NCI-H82 treated with DMSO at 0.1 percent for 48 hours (cell line): ENCODE measurements at regions not wholly inside any gene's neighbourhood (a gene's known extent, or its start where the extent isn't known, plus 50 kb on each side); places are given as distances from the start of the nearest gene placed in this dataset.
"Not testable (repeated sequence)": the region's sequence is repeated elsewhere in the genome, so short reads cannot be mapped to it uniquely, and the experiment has no call there.

Experiments used
- DNase-seq: peaks from one replicate; lab custom pipeline; 2025; ENCODE audit not compliant: unreplicated experiment; lab: John Stamatoyannopoulos, UW

DNA sequence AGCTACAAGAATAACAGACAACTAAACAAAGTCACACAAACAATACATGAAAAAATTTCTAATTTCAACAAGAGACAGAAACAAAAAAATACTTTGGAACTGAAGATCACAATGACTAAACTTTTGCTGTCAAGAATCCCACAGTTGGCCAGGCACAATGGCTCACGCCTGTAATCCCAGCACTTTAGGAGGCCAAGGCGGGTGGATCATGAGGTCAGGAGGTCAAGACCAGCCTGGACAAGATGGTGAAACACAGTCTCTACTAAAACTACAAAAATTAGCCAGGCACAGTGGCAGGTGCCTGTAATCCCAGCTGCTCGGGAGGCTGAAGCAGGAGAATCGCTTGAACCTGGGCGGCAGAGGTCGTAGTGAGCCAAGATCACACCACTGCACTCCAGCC is 861.6 kb downstream of the UQCRFS1 start:
- DNase-seq, result not testable (repeated sequence)

DNA sequence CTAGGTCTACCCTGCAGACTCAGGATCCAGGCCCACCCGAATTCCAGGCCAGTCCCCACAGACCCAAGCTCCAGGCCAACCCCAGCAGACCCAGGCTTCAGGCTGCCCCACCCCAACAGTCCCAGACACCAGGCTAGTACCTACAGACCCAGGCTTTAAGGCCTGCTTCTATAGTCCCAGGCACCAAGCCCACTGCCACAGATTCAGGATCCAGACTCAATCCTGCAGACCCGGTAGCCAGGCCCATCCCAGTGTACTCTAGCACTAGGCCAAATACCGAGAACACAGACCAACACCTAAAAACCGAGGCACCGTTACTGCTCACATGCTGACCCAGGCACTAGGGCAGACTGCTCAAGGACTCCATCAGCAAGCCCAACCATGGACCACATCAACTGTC is 862.3 kb downstream of the UQCRFS1 start:
- DNase-seq, result no peak

DNA sequence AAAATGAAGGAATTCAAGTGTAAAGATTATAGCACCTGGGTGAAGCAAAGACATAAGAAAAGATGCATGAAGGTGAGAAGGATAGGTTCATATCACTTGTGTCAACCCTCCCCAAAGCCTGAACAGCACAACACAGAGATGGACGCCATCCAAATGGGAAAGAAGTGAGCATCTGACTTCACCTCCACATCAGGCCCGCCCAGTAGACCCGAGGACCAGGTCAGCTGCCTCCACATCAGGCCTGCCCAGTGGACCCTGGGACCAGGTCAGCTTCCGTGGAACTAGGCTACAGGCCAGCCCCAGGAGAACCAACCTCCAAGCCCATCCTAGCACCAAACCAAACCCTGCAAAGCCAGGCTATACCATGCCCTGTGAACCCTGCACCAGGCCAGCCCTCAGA is 862.9 kb downstream of the UQCRFS1 start:
- no peak for DNase-seq

DNA sequence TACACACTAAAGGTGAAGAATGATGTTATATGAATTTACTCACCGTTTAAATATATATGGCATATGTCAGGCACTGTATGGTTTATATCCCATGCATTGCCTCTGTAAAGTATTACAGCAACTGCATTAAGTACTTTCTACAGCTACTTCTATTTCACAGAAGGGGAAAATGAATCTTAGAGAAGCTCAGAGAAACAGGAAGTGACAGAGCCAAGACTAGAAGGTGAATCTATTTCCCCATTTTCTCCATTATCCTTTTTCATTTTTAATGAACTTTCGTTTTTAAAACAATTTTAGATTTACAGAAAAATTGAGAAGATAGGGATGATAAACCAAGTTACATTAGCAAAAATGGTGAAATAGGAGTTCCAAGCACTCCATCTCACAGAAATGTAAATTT is 863.3 kb downstream of the UQCRFS1 start:
- DNase-seq, result no peak

DNA sequence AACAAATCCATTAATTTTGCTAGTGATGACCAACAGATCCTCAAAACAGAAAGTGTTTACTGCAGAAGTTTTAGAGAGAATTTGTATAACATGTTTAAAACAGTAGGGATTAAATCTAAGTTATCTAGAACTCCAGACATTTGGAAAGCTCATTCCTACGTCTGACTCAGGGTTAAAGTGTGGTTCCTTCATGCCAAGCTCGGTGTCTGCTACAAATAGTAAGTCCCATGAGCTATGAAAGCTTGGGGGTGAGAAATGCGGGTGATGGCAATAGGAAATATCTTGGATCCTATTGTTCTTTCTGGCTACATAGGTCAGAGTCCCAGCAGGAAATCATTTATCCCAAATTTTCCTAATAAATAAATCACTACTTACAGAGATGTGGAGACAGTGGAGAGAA is 867.1 kb downstream of the UQCRFS1 start:
- DNase-seq, result no peak

DNA sequence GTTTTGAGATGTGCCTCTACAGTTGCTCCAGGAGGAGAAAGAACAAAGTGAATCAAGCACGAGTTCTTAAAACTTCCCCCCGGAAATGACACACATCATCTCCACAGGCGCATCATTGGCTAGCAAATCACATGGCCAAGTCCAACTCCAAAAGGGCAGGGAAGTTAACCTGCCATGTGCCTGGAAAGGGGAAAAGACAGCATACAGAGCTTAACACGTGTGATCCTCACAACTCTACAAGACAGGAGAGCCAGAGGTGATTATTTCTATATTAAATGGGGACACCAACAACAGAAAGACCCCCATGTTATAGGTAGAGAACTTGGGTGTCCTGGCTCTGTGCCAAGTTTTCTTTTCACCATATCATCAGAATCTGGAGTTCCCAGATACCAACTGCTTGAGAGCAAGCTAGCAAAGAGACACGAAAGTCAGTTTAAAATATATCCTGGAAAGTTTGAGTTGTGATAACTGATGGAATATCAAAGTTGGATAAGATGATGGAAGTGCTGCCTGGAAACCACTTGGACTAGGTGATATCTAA is 871.1 kb downstream of the UQCRFS1 start:
- no peak for DNase-seq

DNA sequence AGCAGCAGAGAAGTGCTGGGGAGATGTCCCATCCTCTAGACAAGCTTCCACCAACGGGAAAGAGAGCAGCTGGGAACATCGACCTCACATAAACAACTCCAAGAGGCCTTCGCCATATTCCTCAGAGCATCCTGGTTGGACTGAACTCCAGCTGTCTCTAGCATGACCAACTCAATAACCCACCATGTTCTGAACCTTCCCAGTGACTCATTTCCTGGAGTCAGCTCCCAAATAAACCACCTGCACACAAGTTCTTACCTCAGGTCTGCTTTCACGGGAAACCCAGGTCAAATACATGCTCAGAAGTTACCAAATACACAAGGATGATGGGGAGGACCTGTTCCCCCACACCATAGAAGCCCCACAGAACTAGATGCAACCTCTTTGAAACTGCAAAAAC is 878.5 kb downstream of the UQCRFS1 start:
- DNase-seq, result no peak

DNA sequence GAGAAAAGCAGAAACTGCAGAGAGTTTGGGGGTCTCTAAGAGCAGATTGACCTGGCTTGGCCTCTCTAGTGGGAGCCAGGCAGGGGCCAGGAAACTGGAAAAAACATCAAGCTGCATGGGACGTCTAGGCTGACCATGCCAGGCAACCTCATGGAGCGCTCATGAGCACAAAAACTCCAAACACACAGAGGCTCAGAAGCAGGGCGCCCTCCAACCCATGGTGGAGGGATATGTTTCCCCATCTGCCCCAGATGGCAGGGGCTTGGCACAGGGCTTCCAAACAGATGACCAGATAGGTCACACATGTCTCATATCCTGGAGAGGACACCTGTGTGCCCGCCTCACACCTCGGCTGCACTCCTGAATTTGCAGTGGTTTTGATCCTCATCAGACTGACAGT is 879.0 kb downstream of the UQCRFS1 start:
- no peak for DNase-seq

DNA sequence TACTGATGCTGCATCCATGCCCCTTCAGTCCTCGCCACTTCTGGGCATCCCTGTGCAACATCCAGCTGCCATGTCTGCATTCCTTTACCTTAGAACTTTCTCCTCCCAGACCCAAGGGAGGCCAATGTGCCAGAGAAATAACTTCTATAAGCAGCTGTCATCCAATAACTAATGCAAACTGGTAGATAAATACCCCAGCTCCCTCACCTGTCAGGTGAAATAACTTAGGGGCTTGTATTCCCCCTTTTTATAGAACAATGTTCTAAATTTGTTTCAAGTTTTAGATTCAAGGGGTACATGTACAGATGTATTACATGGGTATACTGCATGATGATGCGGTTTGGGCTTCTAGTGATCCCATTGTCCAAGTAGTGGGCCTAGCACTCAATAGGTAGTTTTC is 880.1 kb downstream of the UQCRFS1 start:
- DNase-seq, result no peak

DNA sequence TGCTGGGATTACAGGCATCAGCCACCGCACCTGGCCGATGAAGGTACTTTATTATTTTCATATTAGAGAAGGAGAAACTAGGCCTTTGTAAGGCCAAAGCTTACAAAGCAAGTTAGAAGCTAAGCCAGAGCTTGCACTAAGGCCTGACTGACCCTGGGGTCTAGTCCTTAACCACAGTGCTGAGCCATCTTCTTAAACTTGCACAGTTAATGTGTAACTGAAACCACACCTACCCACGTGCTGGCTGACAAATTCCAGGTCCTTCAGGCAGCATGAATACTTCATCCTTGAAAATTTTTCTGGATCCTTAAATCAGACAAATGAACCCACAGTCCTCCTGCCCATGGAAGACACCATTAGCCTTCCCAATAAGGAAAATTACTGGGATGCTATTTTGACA is 880.6 kb downstream of the UQCRFS1 start:
- no peak for DNase-seq

DNA sequence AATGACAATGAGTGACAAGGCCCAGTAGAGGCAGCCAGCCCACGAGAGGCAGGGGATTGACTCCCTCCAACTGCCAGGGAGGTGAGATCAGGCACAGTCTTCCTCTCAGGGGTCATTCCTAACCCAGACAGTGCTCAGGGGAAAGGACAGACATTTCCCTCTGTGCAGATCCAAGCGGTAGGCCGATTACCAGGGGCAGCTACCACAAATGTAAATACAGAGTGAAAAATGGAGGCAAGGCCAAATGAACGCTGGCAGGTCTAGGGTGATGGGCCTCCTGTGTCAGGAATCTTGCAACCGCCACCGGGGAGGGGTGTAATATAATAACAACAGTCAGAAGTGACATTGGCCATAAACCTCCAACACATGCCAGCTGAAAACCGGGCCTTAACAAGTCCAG is 881.4 kb downstream of the UQCRFS1 start:
- no peak for DNase-seq

DNA sequence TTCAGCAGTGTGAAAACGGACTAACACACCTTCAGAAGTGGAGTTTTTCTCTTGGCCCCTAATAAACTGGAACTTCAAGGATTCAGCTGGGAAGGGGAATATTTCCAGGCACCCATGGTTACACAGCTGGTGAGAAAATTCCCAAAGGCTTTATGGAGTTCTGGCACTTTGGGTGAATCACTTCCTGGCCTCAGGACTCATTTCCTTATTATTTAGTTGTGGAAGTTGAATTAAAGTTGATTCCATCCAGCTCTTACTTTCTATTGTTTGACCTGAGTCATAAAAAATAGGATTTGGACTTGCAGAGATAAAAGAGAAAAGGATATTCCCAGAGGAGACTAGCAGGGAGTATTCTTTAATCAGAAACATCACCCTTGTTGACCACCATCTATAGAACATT is 882.1 kb downstream of the UQCRFS1 start:
- no peak for DNase-seq

DNA sequence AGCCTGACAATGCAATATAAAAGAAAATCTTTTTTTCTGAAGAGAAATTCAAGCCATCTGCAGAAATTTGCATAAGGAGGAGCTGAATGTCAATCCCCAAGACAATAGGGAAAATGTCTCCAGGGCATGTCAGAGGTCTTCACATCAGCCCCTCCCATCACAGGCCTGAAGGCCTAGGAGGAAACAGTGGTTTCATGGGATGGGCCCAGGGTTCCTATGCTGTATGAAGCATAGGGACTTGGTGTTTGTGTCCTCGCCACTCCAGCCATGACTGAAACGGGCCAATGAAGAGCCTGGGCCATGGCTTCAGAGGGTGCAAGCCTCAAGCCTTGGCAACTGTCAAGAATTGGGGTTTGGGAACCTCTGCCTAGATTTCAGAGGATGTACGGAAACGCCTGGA is 883.5 kb downstream of the UQCRFS1 start:
- no peak for DNase-seq

DNA sequence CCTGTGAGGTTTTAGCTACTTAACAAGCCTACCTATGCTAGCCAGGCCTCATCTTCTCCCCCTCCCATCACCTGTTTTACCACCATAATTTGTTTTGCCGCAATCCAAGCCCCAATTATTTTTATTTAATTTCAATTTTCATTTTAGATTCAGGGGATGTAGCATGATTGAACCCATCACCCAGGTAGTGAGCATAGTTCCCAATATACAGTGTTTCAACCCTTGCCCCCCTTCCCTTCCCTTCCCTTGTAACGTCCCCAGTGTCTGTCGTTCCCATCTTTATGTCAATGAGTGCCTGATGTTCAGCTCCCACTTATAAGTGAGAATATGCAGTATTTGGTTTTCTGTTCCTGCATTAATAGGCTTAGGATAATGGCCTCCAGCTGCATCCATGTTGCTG is 885.0 kb downstream of the UQCRFS1 start:
- DNase-seq, result no peak

DNA sequence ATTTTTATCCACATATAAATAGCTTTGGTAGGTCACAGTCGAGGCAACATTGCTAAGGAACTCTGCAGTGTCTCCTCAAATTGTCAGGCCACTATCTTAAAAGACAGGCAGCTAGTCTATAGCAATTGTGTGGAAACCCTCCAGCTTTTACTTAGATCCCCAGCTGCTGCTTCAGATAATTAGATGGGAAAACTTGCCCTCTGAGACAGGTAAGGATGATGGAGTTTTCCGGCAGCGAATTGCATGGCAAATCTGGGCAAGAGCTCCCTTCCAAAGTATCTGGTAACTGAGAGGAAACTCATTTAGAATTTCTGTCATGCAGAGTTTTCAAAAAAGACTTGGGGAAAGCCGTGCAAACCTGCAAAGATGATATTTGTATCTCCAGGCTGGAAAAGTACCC is 886.2 kb downstream of the UQCRFS1 start:
- no peak for DNase-seq

DNA sequence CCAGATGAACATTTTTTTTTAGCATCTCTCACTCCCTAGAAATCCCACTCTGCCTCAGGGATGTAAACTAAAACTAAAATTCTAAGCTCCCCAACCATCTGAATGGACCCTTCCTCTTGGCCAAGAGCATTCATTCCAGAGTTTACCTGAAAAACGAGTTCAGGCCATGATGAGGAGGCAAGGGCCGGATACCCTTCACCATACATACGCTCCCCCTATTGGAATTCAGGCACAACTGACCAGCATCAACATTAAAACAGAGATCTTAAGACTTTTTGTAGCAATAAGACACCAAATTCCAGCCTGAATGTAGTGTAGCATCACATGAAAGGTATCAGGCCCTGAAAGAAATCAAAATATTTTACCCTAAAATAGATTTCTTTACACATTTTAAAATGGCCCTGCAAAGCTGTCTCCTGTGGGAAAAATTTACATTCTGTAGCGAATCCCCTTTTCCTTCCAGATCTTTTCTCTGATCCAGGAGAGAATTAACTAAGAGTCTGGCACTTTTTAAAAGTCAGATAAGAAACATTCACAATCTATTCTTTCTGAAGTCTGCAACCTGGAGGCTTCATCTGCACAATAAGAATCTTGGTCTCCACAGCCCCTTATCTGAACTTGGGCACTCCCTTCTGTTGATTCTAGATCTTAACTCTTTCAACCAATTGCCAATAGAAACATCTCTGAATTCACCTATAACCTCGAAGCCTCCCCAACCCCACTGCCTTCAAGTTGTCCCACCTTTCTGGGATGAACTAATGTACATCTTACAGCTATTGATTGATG is 888.5 kb downstream of the UQCRFS1 start:
- no peak for DNase-seq

DNA sequence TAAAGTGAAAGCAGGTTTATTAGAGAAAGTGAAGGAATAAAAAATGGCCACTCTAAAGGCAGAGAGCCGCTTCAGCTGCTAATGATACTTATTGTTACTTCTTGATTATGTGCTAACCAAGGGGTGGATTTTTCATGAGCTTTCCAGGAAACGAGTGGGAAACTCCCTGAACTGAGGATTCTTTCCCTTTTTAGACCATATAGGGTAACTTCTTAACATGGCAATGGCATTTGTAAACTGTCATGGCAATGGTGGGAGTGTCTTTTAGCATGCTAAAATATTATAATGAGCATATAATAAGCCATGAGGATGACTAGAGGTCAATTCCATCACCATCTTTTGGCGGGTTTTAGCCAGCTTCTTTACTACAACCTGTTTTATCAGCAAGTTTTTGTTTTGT is 890.0 kb downstream of the UQCRFS1 start:
- no peak for DNase-seq

DNA sequence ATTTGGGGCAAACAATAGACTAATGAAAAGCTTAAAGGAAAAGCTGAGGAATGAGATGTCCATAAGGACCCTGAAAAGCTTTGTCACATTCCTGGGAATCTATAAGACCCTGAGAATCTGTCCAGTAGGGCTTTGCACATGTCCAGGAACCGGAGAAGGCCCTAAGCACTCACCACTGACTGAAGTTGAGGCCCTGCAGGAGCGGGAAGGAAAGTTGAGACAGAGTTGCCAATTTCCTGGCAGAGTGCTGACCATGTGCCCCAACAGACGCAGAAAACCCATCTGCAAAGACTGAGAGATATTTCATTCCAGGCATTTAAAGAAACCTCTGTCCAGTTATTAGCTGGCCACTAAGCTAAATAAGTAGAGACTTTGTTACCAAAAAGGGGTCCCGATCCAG is 890.5 kb downstream of the UQCRFS1 start:
- no peak for DNase-seq

DNA sequence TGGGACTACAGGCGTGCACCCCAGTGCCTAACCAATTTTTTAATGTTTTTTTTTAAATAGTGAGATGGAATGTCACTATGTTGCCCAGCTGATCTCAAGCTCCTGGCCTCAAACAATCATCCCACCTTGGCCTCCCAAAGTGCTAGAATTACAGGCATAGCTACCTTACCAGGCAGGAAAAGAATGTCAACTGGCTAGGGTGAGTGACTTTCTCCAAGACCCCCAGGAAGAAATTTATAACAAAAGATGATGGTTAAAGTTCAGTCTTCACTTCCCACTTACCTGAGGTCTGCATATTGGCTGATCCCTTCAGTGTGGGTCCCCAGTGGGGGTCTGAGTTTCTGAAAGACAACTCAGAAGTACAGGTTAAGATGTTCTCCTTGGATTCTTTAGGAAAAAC is 893.0 kb downstream of the UQCRFS1 start:
- DNase-seq, result no peak

DNA sequence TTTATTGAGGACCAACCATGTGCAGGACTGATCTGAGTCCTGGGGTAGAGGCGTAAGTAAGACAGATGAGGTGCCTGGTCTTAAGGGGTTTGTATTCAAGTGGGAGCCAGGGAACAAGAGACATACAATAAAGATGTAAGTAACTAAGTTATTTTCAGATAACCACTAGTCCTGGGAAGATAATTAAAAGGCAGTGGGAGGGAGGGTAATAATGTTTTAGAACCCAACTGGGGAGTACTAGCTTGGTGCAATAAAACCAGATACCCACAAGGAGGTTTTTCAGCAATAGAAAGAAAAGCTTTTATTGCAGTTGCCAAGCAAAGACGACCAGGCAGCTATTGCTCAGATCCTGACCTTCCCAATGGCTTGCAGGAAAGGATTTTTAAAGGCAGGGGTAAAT is 893.7 kb downstream of the UQCRFS1 start:
- DNase-seq, result no peak

DNA sequence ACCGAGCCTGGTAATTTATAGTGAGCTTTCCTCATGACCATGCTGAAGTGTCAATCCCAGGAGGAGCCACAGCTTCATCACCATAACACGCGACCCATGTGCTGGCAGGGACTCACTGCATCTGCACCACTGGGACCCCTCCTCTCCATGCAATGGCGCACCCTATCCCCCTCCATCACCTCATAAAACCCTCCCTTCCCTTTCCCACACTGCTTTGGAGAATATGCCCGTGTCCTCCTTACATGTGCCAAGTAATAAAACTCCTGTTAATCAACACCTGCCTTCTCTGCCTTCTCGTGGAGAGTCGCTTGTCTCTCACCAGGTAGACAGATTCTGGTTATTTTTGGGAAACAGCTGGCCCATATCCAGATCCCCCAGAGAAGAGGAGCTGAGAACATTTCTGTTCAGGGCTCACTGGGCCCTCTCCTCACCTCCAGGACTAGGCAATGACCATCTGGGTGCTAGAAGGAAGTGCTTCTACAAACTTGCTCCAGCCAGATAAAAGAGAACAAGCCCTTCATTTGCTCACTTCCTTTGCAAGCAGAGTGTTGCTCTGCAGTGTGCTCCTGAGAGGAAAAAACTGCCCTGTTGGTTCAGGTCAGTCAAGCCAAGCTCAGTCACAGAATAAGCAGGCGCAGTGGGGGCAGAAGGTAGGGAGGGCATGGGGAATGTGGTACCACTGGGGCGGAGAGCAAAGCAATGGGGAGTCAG is 894.3 kb downstream of the UQCRFS1 start:
- DNase-seq, result no peak

DNA sequence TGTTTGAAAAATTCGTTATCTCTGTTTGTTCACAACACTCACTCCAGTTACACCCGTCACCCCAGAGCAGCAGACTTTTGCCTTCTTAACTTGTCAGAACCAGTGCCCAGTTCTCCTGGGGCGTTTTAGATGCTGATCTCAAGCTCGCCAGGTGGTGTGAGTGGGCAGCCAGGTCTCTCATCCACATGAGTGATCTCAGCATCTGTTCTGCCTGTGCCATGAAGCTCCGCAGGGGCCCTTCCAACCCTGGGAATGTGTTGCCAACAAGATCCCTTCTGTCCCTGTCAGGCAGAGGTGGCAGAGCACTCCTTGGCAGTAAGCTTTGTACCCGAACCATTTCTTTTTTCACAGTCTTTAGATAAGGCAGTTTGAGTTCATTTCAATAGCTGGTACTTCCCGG is 896.5 kb downstream of the UQCRFS1 start:
- no peak for DNase-seq

DNA sequence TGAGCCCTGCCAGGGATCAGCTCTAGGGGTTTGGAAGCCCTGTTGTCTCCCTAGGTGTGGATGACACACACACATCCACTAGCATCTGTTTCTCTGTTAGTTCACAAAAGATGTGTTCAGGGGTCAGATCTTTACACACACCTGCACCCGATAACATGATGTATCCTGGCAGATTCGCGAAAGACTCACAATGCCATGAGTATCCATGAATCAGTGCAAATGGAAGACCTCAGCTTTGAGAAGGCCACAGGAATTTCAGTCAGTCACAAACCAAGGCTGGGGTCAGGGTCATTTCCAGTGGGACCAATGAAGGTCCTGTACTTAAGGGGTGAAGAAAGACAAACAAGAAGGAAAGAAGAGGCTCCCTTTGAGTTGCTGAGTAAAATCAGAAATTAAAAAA is 898.2 kb downstream of the UQCRFS1 start:
- DNase-seq, result no peak
